ENCODE measurements at regions not wholly inside any gene's neighbourhood (a gene's known extent, or its start where the extent isn't known, plus 50 kb on each side); places are given as distances from the start of the nearest gene placed in this dataset.

DNA sequence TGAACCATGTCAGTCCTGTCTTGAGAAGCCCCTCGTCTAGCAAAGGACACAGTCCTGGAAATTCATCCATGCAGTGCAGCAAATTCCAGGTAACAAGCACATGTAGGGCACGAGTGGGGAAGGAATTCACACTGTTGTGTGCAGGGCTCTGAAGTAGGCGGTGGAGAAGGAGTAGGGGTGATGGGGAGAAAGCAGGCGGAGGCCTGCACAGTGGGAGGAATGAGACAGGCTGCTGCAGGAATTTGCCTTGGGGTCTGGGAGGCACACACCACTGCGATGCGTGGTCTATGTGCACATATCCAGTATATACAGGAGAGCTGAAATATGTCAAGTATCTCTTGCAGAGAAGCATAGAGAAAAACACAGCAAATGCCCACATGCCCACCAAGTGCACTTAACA lies 249.2 kb upstream of the IRX2 start:
- TF ChIP-seq, protein P1, sequence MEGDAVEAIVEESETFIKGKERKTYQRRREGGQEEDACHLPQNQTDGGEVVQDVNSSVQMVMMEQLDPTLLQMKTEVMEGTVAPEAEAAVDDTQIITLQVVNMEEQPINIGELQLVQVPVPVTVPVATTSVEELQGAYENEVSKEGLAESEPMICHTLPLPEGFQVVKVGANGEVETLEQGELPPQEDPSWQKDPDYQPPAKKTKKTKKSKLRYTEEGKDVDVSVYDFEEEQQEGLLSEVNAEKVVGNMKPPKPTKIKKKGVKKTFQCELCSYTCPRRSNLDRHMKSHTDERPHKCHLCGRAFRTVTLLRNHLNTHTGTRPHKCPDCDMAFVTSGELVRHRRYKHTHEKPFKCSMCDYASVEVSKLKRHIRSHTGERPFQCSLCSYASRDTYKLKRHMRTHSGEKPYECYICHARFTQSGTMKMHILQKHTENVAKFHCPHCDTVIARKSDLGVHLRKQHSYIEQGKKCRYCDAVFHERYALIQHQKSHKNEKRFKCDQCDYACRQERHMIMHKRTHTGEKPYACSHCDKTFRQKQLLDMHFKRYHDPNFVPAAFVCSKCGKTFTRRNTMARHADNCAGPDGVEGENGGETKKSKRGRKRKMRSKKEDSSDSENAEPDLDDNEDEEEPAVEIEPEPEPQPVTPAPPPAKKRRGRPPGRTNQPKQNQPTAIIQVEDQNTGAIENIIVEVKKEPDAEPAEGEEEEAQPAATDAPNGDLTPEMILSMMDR (IDR thresholded peaks at IDR 0.05) = no peak
- TF ChIP-seq POLR2A (IDR thresholded peaks at IDR 0.05) = no peak
